NCI-H226 (cell line): ENCODE measurements at regions not wholly inside any gene's neighbourhood (a gene's known extent, or its start where the extent isn't known, plus 50 kb on each side); places are given as distances from the start of the nearest gene placed in this dataset.

Experiments
- DNase-seq: peaks from one replicate; pipeline ENCODE4 v3.0.0-alpha.2; 2015

GRCh38 chrX:20596856-20597255, 330.1 kb upstream of the RPS6KA3 start:
- no peak for DNase-seq

- no peak for DNase-seq
These were observed 329.3 kb upstream of the RPS6KA3 start for GRCh38 chrX:20595928-20596575.

GRCh38 chrX:20594985-20595384, 328.3 kb upstream of the RPS6KA3 start:
- DNase-seq: no peak

GRCh38 chrX:20593836-20594235, 327.1 kb upstream of the RPS6KA3 start:
- DNase-seq: no peak

- no peak for DNase-seq
These were observed 326.7 kb upstream of the RPS6KA3 start for GRCh38 chrX:20593402-20593801.

- no peak for DNase-seq
These were observed 324.5 kb upstream of the RPS6KA3 start for GRCh38 chrX:20591246-20591645.

GRCh38 chrX:20585782-20586181, 319.1 kb upstream of the RPS6KA3 start:
- DNase-seq: peak; percentile 70

GRCh38 chrX:20571611-20572010, 304.9 kb upstream of the RPS6KA3 start:
- no peak for DNase-seq

- DNase-seq: no peak
These were observed 300.4 kb upstream of the RPS6KA3 start for GRCh38 chrX:20567108-20567507.

- DNase-seq: peak; percentile 50
These were observed 280.9 kb upstream of the RPS6KA3 start for GRCh38 chrX:20547611-20548051.

GRCh38 chrX:20545538-20545937, 278.8 kb upstream of the RPS6KA3 start:
- DNase-seq: no peak

- no peak for DNase-seq
These were observed 275.4 kb upstream of the RPS6KA3 start for GRCh38 chrX:20542072-20542471.

GRCh38 chrX:20538974-20539373, 272.3 kb upstream of the RPS6KA3 start:
- no peak for DNase-seq

- no peak for DNase-seq
These were observed 265.0 kb upstream of the RPS6KA3 start for GRCh38 chrX:20531667-20532066.

GRCh38 chrX:20530406-20530921, 263.8 kb upstream of the RPS6KA3 start:
- DNase-seq: no peak

- DNase-seq: no peak
These were observed 263.0 kb upstream of the RPS6KA3 start for GRCh38 chrX:20529711-20530110.

GRCh38 chrX:20529301-20529700, 262.6 kb upstream of the RPS6KA3 start:
- no peak for DNase-seq

- DNase-seq: no peak
These were observed 260.9 kb upstream of the RPS6KA3 start for GRCh38 chrX:20527558-20528011.

- no peak for DNase-seq
These were observed 260.3 kb upstream of the RPS6KA3 start for GRCh38 chrX:20527041-20527440.

GRCh38 chrX:20523626-20524312, 257.1 kb upstream of the RPS6KA3 start:
- DNase-seq: no peak

- no peak for DNase-seq
These were observed 255.7 kb upstream of the RPS6KA3 start for GRCh38 chrX:20522420-20522819.

- DNase-seq: peak; percentile 72
These were observed 254.5 kb upstream of the RPS6KA3 start for GRCh38 chrX:20521222-20521621.

GRCh38 chrX:20519826-20520225, 253.1 kb upstream of the RPS6KA3 start:
- no peak for DNase-seq

GRCh38 chrX:20519146-20519545, 252.4 kb upstream of the RPS6KA3 start:
- DNase-seq: no peak
